NB4 (cell line): ENCODE measurements at regions not wholly inside any gene's neighbourhood (a gene's known extent, or its start where the extent isn't known, plus 50 kb on each side); places are given as distances from the start of the nearest gene placed in this dataset.

ENCODE experiments used
- DNase-seq: peaks from one replicate; pipeline ENCODE4 v3.0.0; 2010; ENCODE audit warnings: low read depth
- H3K4me3 ChIP-seq: one replicate; pipeline ENCODE4 v1.5.1; 2011; ENCODE audit warnings: mild to moderate bottlenecking, low read depth, low read length, moderate library complexity
- MYC ChIP-seq: IDR thresholded peaks from 2 replicates; pipeline ENCODE4 v1.6.1; 2011; ENCODE audit warnings: low read depth, low read length
- POLR2A ChIP-seq: IDR thresholded peaks from 2 replicates; pipeline ENCODE4 v1.6.1; 2011; ENCODE audit warnings: mild to moderate bottlenecking; ENCODE audit not compliant: insufficient read length; ENCODE audit errors: extremely low read depth
- TF ChIP-seq, protein P1 (sequence below): IDR thresholded peaks from one replicate; pipeline ENCODE4 v1.5.1; 2012; ENCODE audit warnings: low read depth, low read length
- TF ChIP-seq, protein P2 (sequence below): IDR thresholded peaks from 2 replicates; pipeline ENCODE4 v1.6.1; 2011; ENCODE audit warnings: low read depth, low read length

DNA sequence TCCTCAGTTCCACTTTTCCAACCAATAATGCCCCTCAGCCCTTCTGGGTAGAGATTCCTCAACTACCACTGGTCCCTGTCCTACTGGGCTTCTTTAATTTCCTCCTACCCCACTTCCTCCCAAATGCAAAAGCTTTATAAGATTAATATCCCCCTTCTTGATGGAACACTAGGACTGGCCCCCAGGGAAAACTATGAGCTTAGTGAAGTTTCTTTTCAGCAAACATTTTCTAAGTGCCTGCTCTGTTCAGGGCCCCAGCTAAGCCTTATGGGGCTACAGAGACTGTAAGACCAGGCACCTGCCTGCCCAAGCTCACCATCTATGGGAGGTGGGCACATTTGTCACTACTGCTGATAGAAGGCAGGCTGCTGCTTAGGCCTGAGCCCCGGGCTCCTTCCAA is 79.4 kb downstream of the RPLP1 start:
- no peak for DNase-seq
- H3K4me3 ChIP-seq: no peak overlapping the region
- TF ChIP-seq, protein P1, sequence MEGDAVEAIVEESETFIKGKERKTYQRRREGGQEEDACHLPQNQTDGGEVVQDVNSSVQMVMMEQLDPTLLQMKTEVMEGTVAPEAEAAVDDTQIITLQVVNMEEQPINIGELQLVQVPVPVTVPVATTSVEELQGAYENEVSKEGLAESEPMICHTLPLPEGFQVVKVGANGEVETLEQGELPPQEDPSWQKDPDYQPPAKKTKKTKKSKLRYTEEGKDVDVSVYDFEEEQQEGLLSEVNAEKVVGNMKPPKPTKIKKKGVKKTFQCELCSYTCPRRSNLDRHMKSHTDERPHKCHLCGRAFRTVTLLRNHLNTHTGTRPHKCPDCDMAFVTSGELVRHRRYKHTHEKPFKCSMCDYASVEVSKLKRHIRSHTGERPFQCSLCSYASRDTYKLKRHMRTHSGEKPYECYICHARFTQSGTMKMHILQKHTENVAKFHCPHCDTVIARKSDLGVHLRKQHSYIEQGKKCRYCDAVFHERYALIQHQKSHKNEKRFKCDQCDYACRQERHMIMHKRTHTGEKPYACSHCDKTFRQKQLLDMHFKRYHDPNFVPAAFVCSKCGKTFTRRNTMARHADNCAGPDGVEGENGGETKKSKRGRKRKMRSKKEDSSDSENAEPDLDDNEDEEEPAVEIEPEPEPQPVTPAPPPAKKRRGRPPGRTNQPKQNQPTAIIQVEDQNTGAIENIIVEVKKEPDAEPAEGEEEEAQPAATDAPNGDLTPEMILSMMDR: no peak
- TF ChIP-seq POLR2A (no peak), MYC (no peak)
- TF ChIP-seq, protein P2, sequence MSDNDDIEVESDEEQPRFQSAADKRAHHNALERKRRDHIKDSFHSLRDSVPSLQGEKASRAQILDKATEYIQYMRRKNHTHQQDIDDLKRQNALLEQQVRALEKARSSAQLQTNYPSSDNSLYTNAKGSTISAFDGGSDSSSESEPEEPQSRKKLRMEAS: no peak

- no peak for TF ChIP-seq MYC
- TF ChIP-seq, protein P2: no peak
- no peak for TF ChIP-seq POLR2A
- TF ChIP-seq, protein P1: no peak
- H3K4me3 ChIP-seq: no peak overlapping the region
- no peak for DNase-seq
Observed at GRCh38 chr15:69532856-69533255, 80.2 kb downstream of the RPLP1 start.

DNA sequence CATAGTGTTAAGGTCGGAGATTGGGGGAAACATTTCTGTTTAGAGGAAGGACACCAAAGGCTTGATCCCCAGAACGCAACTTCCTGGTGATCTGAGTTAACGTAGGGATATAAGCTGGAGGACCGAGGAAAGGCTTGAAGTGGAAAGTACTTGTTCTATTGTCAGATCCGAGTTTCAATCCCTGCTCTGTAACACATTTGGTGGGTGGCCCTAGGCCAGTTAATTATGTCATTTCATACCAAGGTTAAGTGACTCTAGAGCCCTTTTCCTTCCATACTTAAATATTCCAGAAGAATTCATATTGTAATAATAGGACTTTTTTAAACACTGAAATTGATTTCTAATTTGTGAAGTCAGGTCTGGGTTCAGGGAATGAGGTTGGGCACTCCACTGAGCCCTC is 80.9 kb downstream of the RPLP1 start:
- TF ChIP-seq, protein P2: no peak
- no peak for DNase-seq
- H3K4me3 ChIP-seq: no peak overlapping the region

GRCh38 chr15:69535101-69535638 is 82.6 kb downstream of the RPLP1 start:
- H3K4me3 ChIP-seq: no peak overlapping the region
- TF ChIP-seq, protein P1: no peak
- TF ChIP-seq MYC: no peak
- no peak for TF ChIP-seq POLR2A
- TF ChIP-seq, protein P2: no peak
- DNase-seq: no peak

DNA sequence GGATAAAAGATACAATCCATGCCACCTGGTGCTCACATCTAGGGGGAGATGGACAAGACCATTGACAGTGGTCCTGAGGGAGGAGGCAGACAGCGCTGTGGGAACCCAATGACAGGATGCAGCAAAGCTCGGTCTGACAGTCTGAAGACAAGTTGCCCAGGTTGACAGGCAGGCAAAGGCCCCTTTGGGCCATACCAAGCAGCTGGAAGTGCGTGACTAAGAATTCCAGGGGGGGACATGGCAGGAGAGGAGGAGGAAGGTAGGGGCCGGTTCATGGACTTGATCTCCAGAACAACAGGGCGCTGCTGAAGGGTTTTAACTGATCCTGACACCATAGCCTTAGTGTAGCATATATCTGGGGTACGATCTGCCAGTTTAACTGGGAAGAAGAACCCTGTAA is 83.4 kb downstream of the RPLP1 start:
- H3K4me3 ChIP-seq: no peak overlapping the region
- no peak for TF ChIP-seq POLR2A
- TF ChIP-seq, protein P2: no peak
- no peak for TF ChIP-seq MYC
- TF ChIP-seq, protein P1: no peak
- DNase-seq: no peak

GRCh38 chr15:69536726-69537512 is 84.3 kb downstream of the RPLP1 start:
- H3K4me3 ChIP-seq: no peak overlapping the region
- DNase-seq: no peak
- TF ChIP-seq, protein P2: no peak
- TF ChIP-seq MYC: no peak
- TF ChIP-seq, protein P1: no peak
- no peak for TF ChIP-seq POLR2A
